ENCODE measurements at regions not wholly inside any gene's neighbourhood (a gene's known extent, or its start where the extent isn't known, plus 50 kb on each side); places are given as distances from the start of the nearest gene placed in this dataset.

GRCh38 chr18:24778810-24779418, 318.5 kb downstream of the HRH4 start:
- Histone ChIP-seq H3K9me3 (no peaks in the 10 kb centered on the region), H3K27me3 (no peaks in the 10 kb centered on the region), H3K27ac (no peak overlapping the region), H3K36me3 (no peaks in the 10 kb centered on the region), H3K4me3 (ENCODE audit: low read depth in 1 of 2, low read length in 1 of 2) (no peak overlapping the region), H3K4me1 (ENCODE audit: control insufficient read depth in 1 of 2, insufficient read depth in 1 of 2, low read depth in 1 of 2, low read length in 1 of 2) (no peaks in the 10 kb centered on the region)
- no peak for TF ChIP-seq CTCF (IDR thresholded peaks at IDR 0.05)

GRCh38 chr18:24782566-24782965, 322.1 kb downstream of the HRH4 start:
- TF ChIP-seq CTCF (IDR thresholded peaks at IDR 0.05): no peak
- H3K4me1 ChIP-seq (ENCODE audit: control insufficient read depth in 1 of 2, insufficient read depth in 1 of 2, low read depth in 1 of 2, low read length in 1 of 2): no peaks in the 10 kb centered on the region
- no peaks in the 10 kb centered on the region for H3K36me3 ChIP-seq
- no peak overlapping the region for H3K27ac ChIP-seq
- no peaks in the 10 kb centered on the region for H3K9me3 ChIP-seq
- no peaks in the 10 kb centered on the region for H3K27me3 ChIP-seq
- H3K4me3 ChIP-seq (ENCODE audit: low read depth in 1 of 2, low read length in 1 of 2): no peak overlapping the region

- Histone ChIP-seq H3K4me1 (ENCODE audit: control insufficient read depth in 1 of 2, insufficient read depth in 1 of 2, low read depth in 1 of 2, low read length in 1 of 2) (no peaks in the 10 kb centered on the region), H3K27me3 (no peaks in the 10 kb centered on the region), H3K4me3 (ENCODE audit: low read depth in 1 of 2, low read length in 1 of 2) (no peak overlapping the region), H3K27ac (no peak overlapping the region), H3K9me3 (no peaks in the 10 kb centered on the region), H3K36me3 (no peaks in the 10 kb centered on the region)
- no peak for TF ChIP-seq CTCF (IDR thresholded peaks at IDR 0.05)
Measured at GRCh38 chr18:24785019-24785418, 324.6 kb downstream of the HRH4 start.

- Histone ChIP-seq H3K4me3 (ENCODE audit: low read depth in 1 of 2, low read length in 1 of 2) (no peak overlapping the region), H3K4me1 (ENCODE audit: control insufficient read depth in 1 of 2, insufficient read depth in 1 of 2, low read depth in 1 of 2, low read length in 1 of 2) (no peaks in the 10 kb centered on the region), H3K9me3 (no peaks in the 10 kb centered on the region), H3K36me3 (no peaks in the 10 kb centered on the region), H3K27me3 (no peaks in the 10 kb centered on the region), H3K27ac (no peak overlapping the region)
- TF ChIP-seq CTCF (IDR thresholded peaks at IDR 0.05): no peak
Measured at GRCh38 chr18:24786027-24786426, 325.6 kb downstream of the HRH4 start.

GRCh38 chr18:24790347-24790746, 329.9 kb downstream of the HRH4 start:
- H3K27ac ChIP-seq: no peak overlapping the region
- H3K9me3 ChIP-seq: no peaks in the 10 kb centered on the region
- TF ChIP-seq CTCF (IDR thresholded peaks at IDR 0.05): no peak
- H3K27me3 ChIP-seq: no peaks in the 10 kb centered on the region
- no peaks in the 10 kb centered on the region for H3K36me3 ChIP-seq
- H3K4me3 ChIP-seq (ENCODE audit: low read depth in 1 of 2, low read length in 1 of 2): no peak overlapping the region
- H3K4me1 ChIP-seq (ENCODE audit: control insufficient read depth in 1 of 2, insufficient read depth in 1 of 2, low read depth in 1 of 2, low read length in 1 of 2): no peaks in the 10 kb centered on the region

Data from neutrophil (primary cell).